IMR-90 (cell line): ENCODE measurements at regions not wholly inside any gene's neighbourhood (a gene's known extent, or its start where the extent isn't known, plus 50 kb on each side); places are given as distances from the start of the nearest gene placed in this dataset.
A peak's percentile ranks its signal among the peaks of the same experiment; 100 is the strongest.

Experiments
- ATAC-seq: fragments of 200-7000 bp; cut with Tn5 transposase; 2 replicates; pipeline ENCODE4 v1.9.1; 2020; ENCODE audit warnings: low read depth, mild to moderate bottlenecking, moderate library complexity
- BruUV-seq: library from RNA; stranded (reverse); fragments of 400-500 nt; replicated peaks from 2 replicates; lab custom pipeline; 2021; lab: Mats Ljungman, UMichigan
- CTCF ChIA-PET: fragments of 300-600 bp; formaldehyde crosslinking; extraction: SDS; loops from one replicate; lab custom pipeline; 2021; ENCODE audit warnings: antibody characterized with exemption; lab: Yijun Ruan, JAX
- POLR2A ChIA-PET: fragments of 300-600 bp; sonication (Branson Sonifier 250); formaldehyde crosslinking; loops from one replicate; lab custom pipeline; 2022; ENCODE audit warnings: antibody characterized with exemption; ENCODE audit not compliant: unreplicated experiment; lab: Charles Lee
- DNase-seq: peaks from one replicate; pipeline ENCODE4 v3.0.0; 2013
- H2AFZ ChIP-seq: replicated peaks from 2 replicates; pipeline ENCODE3; 2013; ENCODE audit warnings: low read length, mild to moderate bottlenecking; ENCODE audit not compliant: poor library complexity
- H2AK5ac ChIP-seq: 2 replicates; pipeline ENCODE4 v1.6.1; 2013; ENCODE audit warnings: low read depth, low read length, inconsistent platforms
- H2AK9ac ChIP-seq: replicated peaks from 2 replicates; pipeline ENCODE3; 2013; ENCODE audit warnings: mild to moderate bottlenecking, low read depth, low read length, moderate library complexity; ENCODE audit not compliant: poor library complexity
- H2BK120ac ChIP-seq: 2 replicates; pipeline ENCODE4 v1.6.1; 2013; ENCODE audit warnings: low read depth, low read length, inconsistent platforms
- H2BK15ac ChIP-seq: 3 replicates; pipeline ENCODE4 v1.6.1; 2013; ENCODE audit warnings: low read depth, low read length, inconsistent platforms
- H2BK20ac ChIP-seq: 2 replicates; pipeline ENCODE4 v1.6.1; 2013; ENCODE audit warnings: low read depth, mild to moderate bottlenecking, inconsistent platforms, low read length, moderate library complexity
- H2BK5ac ChIP-seq: 2 replicates; pipeline ENCODE4 v1.6.1; 2013; ENCODE audit warnings: mild to moderate bottlenecking, low read depth, low read length, inconsistent platforms; ENCODE audit not compliant: poor library complexity, severe bottlenecking
- H3K14ac ChIP-seq: replicated peaks from 2 replicates; pipeline ENCODE4 v1.6.1; 2013; ENCODE audit warnings: low read depth, low read length, inconsistent platforms
- H3K18ac ChIP-seq: 2 replicates; pipeline ENCODE4 v1.6.1; 2013; ENCODE audit warnings: low read depth, low read length, control low read depth
- H3K23ac ChIP-seq: 2 replicates; pipeline ENCODE4 v1.6.1; 2013; ENCODE audit warnings: low read depth, low read length, inconsistent platforms
- H3K27ac ChIP-seq: 2 replicates; pipeline ENCODE4 v1.5.1; 2013; ENCODE audit warnings: mild to moderate bottlenecking, control low read depth, low read length; ENCODE audit not compliant: insufficient read depth
- H3K27me3 ChIP-seq: 2 replicates; pipeline ENCODE4 v1.6.1; 2013; ENCODE audit warnings: low read length; ENCODE audit not compliant: control insufficient read depth, insufficient read depth
- H3K36me3 ChIP-seq: 2 replicates; pipeline ENCODE4 v1.6.1; 2013; ENCODE audit warnings: low read length, mixed read lengths; ENCODE audit not compliant: control insufficient read depth, insufficient read depth
- H3K4ac ChIP-seq: 2 replicates; pipeline ENCODE4 v1.6.1; 2013; ENCODE audit warnings: low read depth, low read length, inconsistent platforms
- H3K4me1 ChIP-seq: 2 replicates; pipeline ENCODE4 v1.6.1; 2013; ENCODE audit warnings: low read length, mixed read lengths; ENCODE audit not compliant: control insufficient read depth, insufficient read depth
- H3K4me2 ChIP-seq: 2 replicates; pipeline ENCODE4 v1.6.1; 2013; ENCODE audit warnings: low read depth, mild to moderate bottlenecking, control low read depth, low read length, moderate library complexity
- H3K4me3 ChIP-seq: 2 replicates; pipeline ENCODE4 v1.5.1; 2013; ENCODE audit warnings: low read depth, mild to moderate bottlenecking, control low read depth, low read length, moderate library complexity; ENCODE audit not compliant: insufficient read depth
- H3K56ac ChIP-seq: 2 replicates; pipeline ENCODE4 v1.6.1; 2013; ENCODE audit warnings: low read length, inconsistent platforms; ENCODE audit not compliant: insufficient read depth; ENCODE audit errors: extremely low read depth
- H3K79me1 ChIP-seq, 2 experiments: 2 replicates each; pipeline ENCODE4 v1.6.1; 2013; ENCODE audit warnings: low read length in 2 of 2, inconsistent platforms in 1 of 2, low read depth in 1 of 2
- H3K9ac ChIP-seq: 2 replicates; pipeline ENCODE4 v1.6.1; 2013; ENCODE audit warnings: low read depth, low read length, control low read depth
- H3K9me1 ChIP-seq: 2 replicates; pipeline ENCODE4 v1.6.1; 2013; ENCODE audit warnings: low read length, inconsistent platforms; ENCODE audit not compliant: insufficient read depth
- H3K9me3 ChIP-seq: 2 replicates; pipeline ENCODE4 v1.6.1; 2013; ENCODE audit warnings: low read length; ENCODE audit not compliant: control insufficient read depth, insufficient read depth
- H4K20me1 ChIP-seq: 2 replicates; pipeline ENCODE4 v1.6.1; 2013; ENCODE audit warnings: low read length, inconsistent platforms; ENCODE audit not compliant: insufficient read depth
- H4K5ac ChIP-seq: 2 replicates; pipeline ENCODE4 v1.6.1; 2013; ENCODE audit warnings: mild to moderate bottlenecking, low read depth, low read length, control low read depth
- H4K8ac ChIP-seq, 2 experiments: 2 replicates each; pipeline ENCODE4 v1.6.1; 2013; ENCODE audit warnings: low read depth in 2 of 2, low read length in 2 of 2, control low read depth in 1 of 2, inconsistent platforms in 1 of 2
- H4K91ac ChIP-seq: 2 replicates; pipeline ENCODE4 v1.6.1; 2013; ENCODE audit warnings: low read depth, low read length, inconsistent platforms; ENCODE audit not compliant: insufficient read depth
- CEBPB ChIP-seq: IDR thresholded peaks from 2 replicates; pipeline ENCODE4 v1.6.1; 2012; ENCODE audit warnings: low read depth, low read length, improper control_type of control experiment
- NFE2L2 ChIP-seq: fragments of 150-350 bp; IDR thresholded peaks from 2 replicates; pipeline ENCODE4 v1.6.1; 2016; ENCODE audit warnings: low read depth, mild to moderate bottlenecking, low read length
- WGBS, 2 experiments: methylation state at CpG; one replicate each; pipeline versions ENCODE4 v1.1.5 to v1.1.7; 2013; ENCODE audit warnings: missing lambda C conversion rate in 2 of 2; ENCODE audit not compliant: insufficient read length in 1 of 2; ENCODE audit errors: extremely low coverage in 2 of 2; 5-methylcytosine and 5-hydroxymethylcytosine counted together
- dilution Hi-C: fragments of 300-500 bp; cut with HindIII; formaldehyde crosslinking; loops from one replicate; pipeline ENCODE4 v1.14.3; 2018; ENCODE audit warnings: low sequenced_read_pairs; ENCODE audit not compliant: unreplicated experiment
- in situ Hi-C: fragments of 300-500 bp; cut with MboI; formaldehyde crosslinking; loops from 3 replicates; pipeline ENCODE4 v1.14.3; 2019; ENCODE audit warnings: low sequenced_read_pairs, inconsistent platforms, mixed read lengths
- intact Hi-C: fragments of 100-400 bp; cut with micrococcal nuclease; formaldehyde crosslinking; loops from 2 replicates; pipeline ENCODE4 v1.10.0; 2022

GRCh38 chr1:178023181-178023618 is 53.3 kb upstream of the SEC16B start:
- BruUV-seq, result no TSS peak
- no peak overlapping the region for H2BK15ac ChIP-seq
- no peaks in the 10 kb centered on the region for H3K4me1 ChIP-seq
- H4K8ac ChIP-seq, result no peak overlapping the region
- H3K4me2 ChIP-seq, result no peak overlapping the region
- H2AK5ac ChIP-seq, result no peak overlapping the region
- dilution Hi-C loops (no loop called here), in situ Hi-C loops (no loop called here), intact Hi-C loops (loop anchor here (10.0 kb wide), 1 partner anchor 482 kb away; no protein-coding TSS in a partner anchor)
- H2BK5ac ChIP-seq, result no peak overlapping the region
- no peak overlapping the region for H2BK120ac ChIP-seq
- H3K9me3 ChIP-seq, result no peaks in the 10 kb centered on the region
- H3K36me3 ChIP-seq, result no peaks in the 10 kb centered on the region
- ChIA-PET CTCF (no interaction called here), POLR2A (no interaction called here)
- H3K79me1 ChIP-seq, result no peaks in the 10 kb centered on the region
- no peak overlapping the region for H4K5ac ChIP-seq
- no peaks in the 10 kb centered on the region for H3K9me1 ChIP-seq
- H3K27me3 ChIP-seq, result peaks cover 2% of the 10 kb centered on the region; the same call in 1 of the 2 replicates
- no peak overlapping the region for H3K18ac ChIP-seq
- no peak overlapping the region for H2BK20ac ChIP-seq
- no CpG with 5 or more reads among the region's 2 CpGs for WGBS, 2 experiments
- H2AK9ac ChIP-seq, result no peak overlapping the region
- H3K4me3 ChIP-seq, result no peak overlapping the region
- no peak overlapping the region for H3K14ac ChIP-seq
- H4K20me1 ChIP-seq, result no peaks in the 10 kb centered on the region
- H4K91ac ChIP-seq, result no peak overlapping the region
- TF ChIP-seq NFE2L2, result no peak
- peak; percentile 36; the same call in 1 of the 2 replicates for TF ChIP-seq CEBPB
- H3K9ac ChIP-seq, result no peak overlapping the region
- H3K23ac ChIP-seq, result no peak overlapping the region
- no peak overlapping the region for H3K56ac ChIP-seq
- no peak for ATAC-seq
- no peak for DNase-seq
- H2AFZ ChIP-seq, result no peak overlapping the region
- H3K27ac ChIP-seq, result no peak overlapping the region
- H3K4ac ChIP-seq, result no peak overlapping the region
